ENCODE measurements at regions not wholly inside any gene's neighbourhood (a gene's known extent, or its start where the extent isn't known, plus 50 kb on each side); places are given as distances from the start of the nearest gene placed in this dataset.

- Histone ChIP-seq H3K9ac (ENCODE audit: low read depth in 1 of 3, low read length in 3 of 3) (no peak overlapping the region), H3K4me1 (ENCODE audit: control insufficient read depth in 3 of 3, insufficient read depth in 3 of 3, low read length in 3 of 3) (no peaks in the 10 kb centered on the region), H3K27me3 (ENCODE audit: control insufficient read depth in 3 of 3, insufficient read depth in 3 of 3, low read length in 3 of 3) (no peaks in the 10 kb centered on the region), H3K27ac (ENCODE audit: low read depth, low read length) (no peak overlapping the region), H3K4me3 (ENCODE audit: low read length in 3 of 3) (no peak overlapping the region), H3K9me3 (ENCODE audit: control insufficient read depth in 3 of 3, low read length in 3 of 3) (no peaks in the 10 kb centered on the region), H3K36me3 (ENCODE audit: control insufficient read depth in 3 of 3, insufficient read depth in 3 of 3, low read length in 3 of 3) (no peaks in the 10 kb centered on the region)
These were observed 235.8 kb upstream of the ALG10 start for GRCh38 chr12:33786532-33786931.

- Histone ChIP-seq H3K36me3 (ENCODE audit: control insufficient read depth in 3 of 3, insufficient read depth in 3 of 3, low read length in 3 of 3) (no peaks in the 10 kb centered on the region), H3K9ac (ENCODE audit: low read depth in 1 of 3, low read length in 3 of 3) (no peak overlapping the region), H3K27ac (ENCODE audit: low read depth, low read length) (no peak overlapping the region), H3K9me3 (ENCODE audit: control insufficient read depth in 3 of 3, low read length in 3 of 3) (peaks cover 0 to 2% (median 0%) of the 10 kb centered on the region in 3 donors), H3K4me3 (ENCODE audit: low read length in 3 of 3) (no peak overlapping the region), H3K27me3 (ENCODE audit: control insufficient read depth in 3 of 3, insufficient read depth in 3 of 3, low read length in 3 of 3) (no peaks in the 10 kb centered on the region), H3K4me1 (ENCODE audit: control insufficient read depth in 3 of 3, insufficient read depth in 3 of 3, low read length in 3 of 3) (no peaks in the 10 kb centered on the region)
These were observed 227.3 kb upstream of the ALG10 start for GRCh38 chr12:33794954-33795353.

- Histone ChIP-seq H3K4me1 (ENCODE audit: control insufficient read depth in 3 of 3, insufficient read depth in 3 of 3, low read length in 3 of 3) (no peaks in the 10 kb centered on the region), H3K36me3 (ENCODE audit: control insufficient read depth in 3 of 3, insufficient read depth in 3 of 3, low read length in 3 of 3) (no peaks in the 10 kb centered on the region), H3K27ac (ENCODE audit: low read depth, low read length) (no peak overlapping the region), H3K27me3 (ENCODE audit: control insufficient read depth in 3 of 3, insufficient read depth in 3 of 3, low read length in 3 of 3) (no peaks in the 10 kb centered on the region), H3K9ac (ENCODE audit: low read depth in 1 of 3, low read length in 3 of 3) (no peak overlapping the region), H3K9me3 (ENCODE audit: control insufficient read depth in 3 of 3, low read length in 3 of 3) (peaks cover 0 to 2% (median 0%) of the 10 kb centered on the region in 3 donors), H3K4me3 (ENCODE audit: low read length in 3 of 3) (no peak overlapping the region)
These were observed 226.8 kb upstream of the ALG10 start for GRCh38 chr12:33795536-33795935.

GRCh38 chr12:33813536-33813935 lies 208.8 kb upstream of the ALG10 start:
- Histone ChIP-seq H3K9me3 (ENCODE audit: control insufficient read depth in 3 of 3, low read length in 3 of 3) (peaks cover 0 to 2% (median 0%) of the 10 kb centered on the region in 3 donors), H3K9ac (ENCODE audit: low read depth in 1 of 3, low read length in 3 of 3) (no peak overlapping the region), H3K27ac (ENCODE audit: low read depth, low read length) (no peak overlapping the region), H3K4me1 (ENCODE audit: control insufficient read depth in 3 of 3, insufficient read depth in 3 of 3, low read length in 3 of 3) (no peaks in the 10 kb centered on the region), H3K36me3 (ENCODE audit: control insufficient read depth in 3 of 3, insufficient read depth in 3 of 3, low read length in 3 of 3) (no peaks in the 10 kb centered on the region), H3K27me3 (ENCODE audit: control insufficient read depth in 3 of 3, insufficient read depth in 3 of 3, low read length in 3 of 3) (no peaks in the 10 kb centered on the region), H3K4me3 (ENCODE audit: low read length in 3 of 3) (no peak overlapping the region)

GRCh38 chr12:33817713-33818112 lies 204.6 kb upstream of the ALG10 start:
- no peaks in the 10 kb centered on the region for H3K9me3 ChIP-seq (ENCODE audit: control insufficient read depth in 3 of 3, low read length in 3 of 3)
- no peaks in the 10 kb centered on the region for H3K27me3 ChIP-seq (ENCODE audit: control insufficient read depth in 3 of 3, insufficient read depth in 3 of 3, low read length in 3 of 3)

GRCh38 chr12:33818313-33818712 lies 204.0 kb upstream of the ALG10 start:
- Histone ChIP-seq H3K27ac (ENCODE audit: low read depth, low read length) (no peak overlapping the region), H3K27me3 (ENCODE audit: control insufficient read depth in 3 of 3, insufficient read depth in 3 of 3, low read length in 3 of 3) (no peaks in the 10 kb centered on the region), H3K4me3 (ENCODE audit: low read length in 3 of 3) (no peak overlapping the region), H3K9me3 (ENCODE audit: control insufficient read depth in 3 of 3, low read length in 3 of 3) (no peaks in the 10 kb centered on the region), H3K36me3 (ENCODE audit: control insufficient read depth in 3 of 3, insufficient read depth in 3 of 3, low read length in 3 of 3) (no peaks in the 10 kb centered on the region), H3K4me1 (ENCODE audit: control insufficient read depth in 3 of 3, insufficient read depth in 3 of 3, low read length in 3 of 3) (no peaks in the 10 kb centered on the region), H3K9ac (ENCODE audit: low read depth in 1 of 3, low read length in 3 of 3) (no peak overlapping the region)

More at GRCh38 chr12:33817713-33818112, 204.6 kb upstream of the ALG10 start:
- H3K4me1 ChIP-seq (ENCODE audit: control insufficient read depth in 3 of 3, insufficient read depth in 3 of 3, low read length in 3 of 3), result no peaks in the 10 kb centered on the region
- no peak overlapping the region for H3K4me3 ChIP-seq (ENCODE audit: low read length in 3 of 3)
- H3K27ac ChIP-seq (ENCODE audit: low read depth, low read length), result no peak overlapping the region
- H3K9ac ChIP-seq (ENCODE audit: low read depth in 1 of 3, low read length in 3 of 3), result no peak overlapping the region
- H3K36me3 ChIP-seq (ENCODE audit: control insufficient read depth in 3 of 3, insufficient read depth in 3 of 3, low read length in 3 of 3), result no peaks in the 10 kb centered on the region

GRCh38 chr12:33825442-33825841 lies 196.9 kb upstream of the ALG10 start:
- Histone ChIP-seq H3K9ac (ENCODE audit: low read depth in 1 of 3, low read length in 3 of 3) (no peak overlapping the region), H3K4me1 (ENCODE audit: control insufficient read depth in 3 of 3, insufficient read depth in 3 of 3, low read length in 3 of 3) (no peaks in the 10 kb centered on the region), H3K4me3 (ENCODE audit: low read length in 3 of 3) (no peak overlapping the region), H3K9me3 (ENCODE audit: control insufficient read depth in 3 of 3, low read length in 3 of 3) (no peaks in the 10 kb centered on the region), H3K27ac (ENCODE audit: low read depth, low read length) (no peak overlapping the region), H3K36me3 (ENCODE audit: control insufficient read depth in 3 of 3, insufficient read depth in 3 of 3, low read length in 3 of 3) (no peaks in the 10 kb centered on the region), H3K27me3 (ENCODE audit: control insufficient read depth in 3 of 3, insufficient read depth in 3 of 3, low read length in 3 of 3) (no peaks in the 10 kb centered on the region)

GRCh38 chr12:33825986-33826602 lies 196.2 kb upstream of the ALG10 start:
- Histone ChIP-seq H3K9me3 (ENCODE audit: control insufficient read depth in 3 of 3, low read length in 3 of 3) (no peaks in the 10 kb centered on the region), H3K27me3 (ENCODE audit: control insufficient read depth in 3 of 3, insufficient read depth in 3 of 3, low read length in 3 of 3) (no peaks in the 10 kb centered on the region), H3K27ac (ENCODE audit: low read depth, low read length) (no peak overlapping the region)

GRCh38 chr12:33828326-33828725 lies 194.0 kb upstream of the ALG10 start:
- Histone ChIP-seq H3K9me3 (ENCODE audit: control insufficient read depth in 3 of 3, low read length in 3 of 3) (no peaks in the 10 kb centered on the region), H3K9ac (ENCODE audit: low read depth in 1 of 3, low read length in 3 of 3) (no peak overlapping the region), H3K27me3 (ENCODE audit: control insufficient read depth in 3 of 3, insufficient read depth in 3 of 3, low read length in 3 of 3) (no peaks in the 10 kb centered on the region), H3K4me3 (ENCODE audit: low read length in 3 of 3) (no peak overlapping the region), H3K36me3 (ENCODE audit: control insufficient read depth in 3 of 3, insufficient read depth in 3 of 3, low read length in 3 of 3) (no peaks in the 10 kb centered on the region), H3K4me1 (ENCODE audit: control insufficient read depth in 3 of 3, insufficient read depth in 3 of 3, low read length in 3 of 3) (no peaks in the 10 kb centered on the region), H3K27ac (ENCODE audit: low read depth, low read length) (no peak overlapping the region)

More at GRCh38 chr12:33825986-33826602, 196.2 kb upstream of the ALG10 start:
- no peak overlapping the region for H3K9ac ChIP-seq (ENCODE audit: low read depth in 1 of 3, low read length in 3 of 3)
- no peaks in the 10 kb centered on the region for H3K4me1 ChIP-seq (ENCODE audit: control insufficient read depth in 3 of 3, insufficient read depth in 3 of 3, low read length in 3 of 3)
- H3K36me3 ChIP-seq (ENCODE audit: control insufficient read depth in 3 of 3, insufficient read depth in 3 of 3, low read length in 3 of 3), result no peaks in the 10 kb centered on the region
- H3K4me3 ChIP-seq (ENCODE audit: low read length in 3 of 3), result no peak overlapping the region

GRCh38 chr12:33830070-33830469 lies 192.2 kb upstream of the ALG10 start:
- no peaks in the 10 kb centered on the region for H3K27me3 ChIP-seq (ENCODE audit: control insufficient read depth in 3 of 3, insufficient read depth in 3 of 3, low read length in 3 of 3)
- no peaks in the 10 kb centered on the region for H3K9me3 ChIP-seq (ENCODE audit: control insufficient read depth in 3 of 3, low read length in 3 of 3)
- no peaks in the 10 kb centered on the region for H3K36me3 ChIP-seq (ENCODE audit: control insufficient read depth in 3 of 3, insufficient read depth in 3 of 3, low read length in 3 of 3)
- H3K9ac ChIP-seq (ENCODE audit: low read depth in 1 of 3, low read length in 3 of 3), result no peak overlapping the region
- no peak overlapping the region for H3K27ac ChIP-seq (ENCODE audit: low read depth, low read length)
- no peaks in the 10 kb centered on the region for H3K4me1 ChIP-seq (ENCODE audit: control insufficient read depth in 3 of 3, insufficient read depth in 3 of 3, low read length in 3 of 3)
- H3K4me3 ChIP-seq (ENCODE audit: low read length in 3 of 3), result no peak overlapping the region
